Brain microvascular endothelial cell (primary cell): ENCODE measurements at regions not wholly inside any gene's neighbourhood (a gene's known extent, or its start where the extent isn't known, plus 50 kb on each side); places are given as distances from the start of the nearest gene placed in this dataset.
A peak's percentile ranks its signal among the peaks of the same experiment; 100 is the strongest.

ENCODE experiments used
- DNase-seq: peaks from one replicate; pipeline ENCODE4 v3.0.0-alpha.2; 2020
- H3K27ac ChIP-seq: fragments of 250-450 bp; sonication (Bioruptor Pico); 2 replicates; pipeline ENCODE4 v1.5.1; 2020; ENCODE audit warnings: mild to moderate bottlenecking, moderate library complexity
- H3K27me3 ChIP-seq: fragments of 250-450 bp; sonication (Bioruptor Pico); replicated peaks from 2 replicates; pipeline ENCODE4 v1.5.1; 2020; ENCODE audit warnings: mild to moderate bottlenecking
- H3K36me3 ChIP-seq: fragments of 250-450 bp; sonication (Bioruptor Pico); replicated peaks from 2 replicates; pipeline ENCODE4 v1.5.1; 2020; ENCODE audit warnings: mild to moderate bottlenecking
- H3K4me3 ChIP-seq: 2 replicates; pipeline ENCODE4 v1.5.1; 2011; ENCODE audit warnings: low read depth, mild to moderate bottlenecking, control low read depth, low read length, moderate library complexity
- CTCF ChIP-seq: IDR thresholded peaks from 2 replicates; pipeline ENCODE4 v1.5.1; 2011; ENCODE audit warnings: low read depth, mild to moderate bottlenecking, moderate library complexity, low read length, control low read depth, inconsistent platforms; ENCODE audit errors: missing control alignments
- in situ Hi-C: cut with HindIII; loops from 2 replicates; pipeline ENCODE4 v1.10.0; 2017; ENCODE audit warnings: low sequenced_read_pairs, low pct_ligation_motif_present

- DNase-seq, result peak; percentile 75
- no peaks in the 10 kb centered on the region for H3K36me3 ChIP-seq
- H3K4me3 ChIP-seq, result no peak overlapping the region
- in situ Hi-C loops, result no loop called here
- H3K27ac ChIP-seq, result peak overlapping the region; percentile 41
- no peak for TF ChIP-seq CTCF
- no peaks in the 10 kb centered on the region for H3K27me3 ChIP-seq
Measured at GRCh38 chr10:4069491-4069890, 284.5 kb upstream of the KLF6 start.

GRCh38 chr10:4068629-4069028 is 283.6 kb upstream of the KLF6 start:
- no peak overlapping the region for H3K27ac ChIP-seq
- in situ Hi-C loops, result no loop called here

GRCh38 chr10:4067931-4068561 is 283.0 kb upstream of the KLF6 start:
- H3K27ac ChIP-seq, result peak overlapping the region; percentile 21
- in situ Hi-C loops, result no loop called here
- H3K4me3 ChIP-seq, result no peak overlapping the region
- H3K36me3 ChIP-seq, result no peaks in the 10 kb centered on the region
- no peak for TF ChIP-seq CTCF
- H3K27me3 ChIP-seq, result no peaks in the 10 kb centered on the region
- no peak for DNase-seq

More at GRCh38 chr10:4068629-4069028, 283.6 kb upstream of the KLF6 start:
- DNase-seq, result no peak
- Histone ChIP-seq H3K4me3 (no peak overlapping the region), H3K27me3 (no peaks in the 10 kb centered on the region), H3K36me3 (no peaks in the 10 kb centered on the region)
- no peak for TF ChIP-seq CTCF

GRCh38 chr10:4067531-4067930 is 282.5 kb upstream of the KLF6 start:
- Histone ChIP-seq H3K27ac (peak overlapping the region; percentile 21), H3K27me3 (no peaks in the 10 kb centered on the region), H3K4me3 (no peak overlapping the region), H3K36me3 (no peaks in the 10 kb centered on the region)
- in situ Hi-C loops, result no loop called here
- no peak for TF ChIP-seq CTCF
- DNase-seq, result no peak

- in situ Hi-C loops, result no loop called here
- TF ChIP-seq CTCF, result no peak
- Histone ChIP-seq H3K4me3 (no peak overlapping the region), H3K36me3 (no peaks in the 10 kb centered on the region), H3K27me3 (no peaks in the 10 kb centered on the region), H3K27ac (no peak overlapping the region)
- DNase-seq, result no peak
Measured at GRCh38 chr10:4066581-4067390, 281.8 kb upstream of the KLF6 start.

- Histone ChIP-seq H3K4me3 (no peak overlapping the region), H3K36me3 (no peaks in the 10 kb centered on the region), H3K27ac (no peak overlapping the region), H3K27me3 (no peaks in the 10 kb centered on the region)
- in situ Hi-C loops, result no loop called here
- TF ChIP-seq CTCF, result no peak
- DNase-seq, result no peak
Measured at GRCh38 chr10:4064489-4064888, 279.5 kb upstream of the KLF6 start.
